GM12878 (cell line): ENCODE measurements at regions not wholly inside any gene's neighbourhood (a gene's known extent, or its start where the extent isn't known, plus 50 kb on each side); places are given as distances from the start of the nearest gene placed in this dataset.

ENCODE experiments used
- ATAC-seq: fragments of 200-7000 bp; cut with Tn5 transposase; 3 replicates; pipeline ENCODE4 v1.9.1; 2020; ENCODE audit warnings: mild to moderate bottlenecking, moderate library complexity
- BruUV-seq: library from RNA; stranded (reverse); fragments of 400-500 nt; replicated peaks from 2 replicates; lab custom pipeline; 2021; lab: Mats Ljungman, UMichigan
- CTCF ChIA-PET: fragments of 300-600 bp; sonication (Branson Sonifier 250); formaldehyde crosslinking; extraction: SDS; loops from one replicate; lab custom pipeline; 2021; ENCODE audit warnings: inconsistent platforms; lab: Yijun Ruan, JAX
- POLR2A ChIA-PET: fragments of 350-600 bp; formaldehyde crosslinking; extraction: SDS; loops from one replicate; lab custom pipeline; 2021; ENCODE audit warnings: inconsistent platforms; lab: Charles Lee
- RAD21 ChIA-PET: fragments of 300-600 bp; sonication (Branson Sonifier 250); formaldehyde crosslinking; loops from one replicate; lab custom pipeline; 2023; ENCODE audit warnings: antibody characterized with exemption; ENCODE audit not compliant: unreplicated experiment; lab: Charles Lee
- SMC1A ChIA-PET: fragments of 300-600 bp; sonication (Branson Sonifier 250); formaldehyde crosslinking; loops from one replicate; lab custom pipeline; 2023; ENCODE audit not compliant: unreplicated experiment, uncharacterized antibody; lab: Charles Lee
- DNase-seq: peaks from one replicate; pipeline ENCODE4 v3.0.0-alpha.2; 2011; ENCODE audit warnings: low read depth, low spot score
- FAIRE-seq: peaks from 3 replicates; lab custom pipeline; 2011; peaks lifted over from hg19 to GRCh38; lab: Jason Lieb, UNC
- H2AFZ ChIP-seq: 2 replicates; pipeline ENCODE4 v1.6.0; 2011; ENCODE audit warnings: low read depth, low read length, control low read depth; ENCODE audit not compliant: control insufficient read depth
- H3K27ac ChIP-seq: 2 replicates; pipeline ENCODE4 v1.5.1; 2011; ENCODE audit warnings: control low read depth; ENCODE audit not compliant: control insufficient read depth, insufficient read depth
- H3K27me3 ChIP-seq, 2 experiments: replicated peaks in 1 of 2; 2 replicates each; pipeline versions ENCODE4 v1.6.0 to v1.6.1; 2011; ENCODE audit warnings: low read length in 1 of 2; ENCODE audit not compliant: control insufficient read depth in 2 of 2, insufficient read depth in 2 of 2
- H3K36me3 ChIP-seq, 2 experiments: 2 replicates each; pipeline ENCODE4 v1.5.1; 2011; ENCODE audit warnings: low read length in 1 of 2; ENCODE audit not compliant: control insufficient read depth in 2 of 2, insufficient read depth in 2 of 2
- H3K4me1 ChIP-seq: 2 replicates; pipeline ENCODE4 v1.6.1; 2011; ENCODE audit warnings: mild to moderate bottlenecking, low read length, moderate library complexity, mixed read lengths; ENCODE audit not compliant: control insufficient read depth, insufficient read depth
- H3K4me2 ChIP-seq: 2 replicates; pipeline ENCODE4 v1.6.0; 2011; ENCODE audit warnings: control low read depth; ENCODE audit not compliant: control insufficient read depth, insufficient read depth
- H3K4me3 ChIP-seq: fragments of 200-600 bp; sonication (generic); 2 replicates; pipeline ENCODE4 v1.5.1; 2016
- H3K79me2 ChIP-seq: 2 replicates; pipeline ENCODE4 v1.6.0; 2011; ENCODE audit warnings: low read length; ENCODE audit not compliant: control insufficient read depth, insufficient read depth
- H3K9ac ChIP-seq: 2 replicates; pipeline ENCODE4 v1.8.0; 2011; ENCODE audit warnings: low read length, control low read depth, mixed read lengths; ENCODE audit not compliant: control insufficient read depth, insufficient read depth
- H3K9me3 ChIP-seq: replicated peaks from 3 replicates; pipeline ENCODE4 v1.5.1; 2011; ENCODE audit warnings: mild to moderate bottlenecking, low read length; ENCODE audit not compliant: control insufficient read depth, insufficient read depth
- H4K20me1 ChIP-seq: 2 replicates; pipeline ENCODE4 v1.6.0; 2011; ENCODE audit not compliant: control insufficient read depth, insufficient read depth
- BCL3 ChIP-seq: IDR thresholded peaks from 2 replicates; pipeline ENCODE4 v1.6.1; 2011; ENCODE audit warnings: borderline replicate concordance, low read depth, mild to moderate bottlenecking, moderate library complexity, low read length; ENCODE audit not compliant: insufficient read depth, poor library complexity, severe bottlenecking
- DPF2 ChIP-seq: fragments of 450-650 bp; IDR thresholded peaks from 2 replicates; pipeline ENCODE4 v1.6.1; 2017; ENCODE audit warnings: mild to moderate bottlenecking
- HDAC6 ChIP-seq: fragments of 200-600 bp; sonication (generic); IDR thresholded peaks from one replicate; pipeline ENCODE4 v1.8.0; 2017; ENCODE audit warnings: antibody characterized with exemption; ENCODE audit not compliant: unreplicated experiment
- NR2C1 ChIP-seq: fragments of 450-650 bp; IDR thresholded peaks from 2 replicates; pipeline ENCODE4 v1.6.1; 2017; ENCODE audit warnings: antibody characterized with exemption, mild to moderate bottlenecking, moderate library complexity
- POU2F2 ChIP-seq: IDR thresholded peaks from 3 replicates; pipeline ENCODE4 v1.6.1; 2011; ENCODE audit warnings: low read depth, mild to moderate bottlenecking, low read length, borderline replicate concordance
- SIN3A ChIP-seq: IDR thresholded peaks from 2 replicates; pipeline ENCODE4 v1.6.1; 2012; ENCODE audit warnings: low read depth, low read length, improper control_type of control experiment
- SMAD5 ChIP-seq: IDR thresholded peaks from 2 replicates; pipeline ENCODE4 v1.6.1; 2016; ENCODE audit warnings: antibody characterized with exemption, low read depth
- STAT1 ChIP-seq: fragments of 450-650 bp; conservative IDR thresholded peaks from 2 replicates; pipeline ENCODE4 v1.6.1; 2014; ENCODE audit warnings: antibody characterized with exemption, mild to moderate bottlenecking
- USF1 ChIP-seq: IDR thresholded peaks from 2 replicates; pipeline ENCODE4 v1.6.1; 2011; ENCODE audit warnings: borderline replicate concordance, low read depth, mild to moderate bottlenecking, moderate library complexity, mixed read lengths, low read length; ENCODE audit not compliant: insufficient read depth; ENCODE audit errors: extremely low read length
- YBX1 ChIP-seq: fragments of 450-650 bp; IDR thresholded peaks from 2 replicates; pipeline ENCODE4 v1.6.1; 2016; ENCODE audit warnings: antibody characterized with exemption
- ZSCAN29 ChIP-seq: fragments of 450-650 bp; IDR thresholded peaks from 2 replicates; pipeline ENCODE4 v1.6.1; 2017; ENCODE audit warnings: mild to moderate bottlenecking, moderate library complexity
- ZZZ3 ChIP-seq: IDR thresholded peaks from 2 replicates; pipeline ENCODE4 v1.6.1; 2011; ENCODE audit warnings: low read depth; ENCODE audit not compliant: control insufficient read depth, insufficient read length
- WGBS: methylation state at CpG from one replicate; pipeline ENCODE4 v1.1.6; 2016; ENCODE audit warnings: low lambda C conversion rate; ENCODE audit not compliant: insufficient replicate concordance, insufficient coverage; ENCODE audit errors: missing lambda C conversion rate; 5-methylcytosine and 5-hydroxymethylcytosine counted together
- in situ Hi-C: fragments of 300-500 bp; cut with MboI; formaldehyde crosslinking; loops from 9 replicates; pipeline ENCODE4 v1.14.3; 2018; ENCODE audit warnings: mixed read lengths
- intact Hi-C: fragments of 100-400 bp; cut with micrococcal nuclease; formaldehyde crosslinking; loops from one replicate; pipeline ENCODE4 v1.14.2; 2022; ENCODE audit not compliant: unreplicated experiment
- TF ChIP-seq, protein P1 (sequence below): fragments of 450-650 bp; IDR thresholded peaks from 2 replicates; pipeline ENCODE4 v1.6.1; 2017; ENCODE audit warnings: mild to moderate bottlenecking, moderate library complexity
- TF ChIP-seq, protein P2 (sequence below): fragments of 450-650 bp; conservative IDR thresholded peaks from 2 replicates; pipeline ENCODE4 v1.6.1; 2017; ENCODE audit warnings: mild to moderate bottlenecking, moderate library complexity
- TF ChIP-seq, protein P3 (sequence below): IDR thresholded peaks from 2 replicates; pipeline ENCODE4 v1.6.1; 2012; ENCODE audit warnings: low read depth, low read length, improper control_type of control experiment

- TF ChIP-seq, protein P1, sequence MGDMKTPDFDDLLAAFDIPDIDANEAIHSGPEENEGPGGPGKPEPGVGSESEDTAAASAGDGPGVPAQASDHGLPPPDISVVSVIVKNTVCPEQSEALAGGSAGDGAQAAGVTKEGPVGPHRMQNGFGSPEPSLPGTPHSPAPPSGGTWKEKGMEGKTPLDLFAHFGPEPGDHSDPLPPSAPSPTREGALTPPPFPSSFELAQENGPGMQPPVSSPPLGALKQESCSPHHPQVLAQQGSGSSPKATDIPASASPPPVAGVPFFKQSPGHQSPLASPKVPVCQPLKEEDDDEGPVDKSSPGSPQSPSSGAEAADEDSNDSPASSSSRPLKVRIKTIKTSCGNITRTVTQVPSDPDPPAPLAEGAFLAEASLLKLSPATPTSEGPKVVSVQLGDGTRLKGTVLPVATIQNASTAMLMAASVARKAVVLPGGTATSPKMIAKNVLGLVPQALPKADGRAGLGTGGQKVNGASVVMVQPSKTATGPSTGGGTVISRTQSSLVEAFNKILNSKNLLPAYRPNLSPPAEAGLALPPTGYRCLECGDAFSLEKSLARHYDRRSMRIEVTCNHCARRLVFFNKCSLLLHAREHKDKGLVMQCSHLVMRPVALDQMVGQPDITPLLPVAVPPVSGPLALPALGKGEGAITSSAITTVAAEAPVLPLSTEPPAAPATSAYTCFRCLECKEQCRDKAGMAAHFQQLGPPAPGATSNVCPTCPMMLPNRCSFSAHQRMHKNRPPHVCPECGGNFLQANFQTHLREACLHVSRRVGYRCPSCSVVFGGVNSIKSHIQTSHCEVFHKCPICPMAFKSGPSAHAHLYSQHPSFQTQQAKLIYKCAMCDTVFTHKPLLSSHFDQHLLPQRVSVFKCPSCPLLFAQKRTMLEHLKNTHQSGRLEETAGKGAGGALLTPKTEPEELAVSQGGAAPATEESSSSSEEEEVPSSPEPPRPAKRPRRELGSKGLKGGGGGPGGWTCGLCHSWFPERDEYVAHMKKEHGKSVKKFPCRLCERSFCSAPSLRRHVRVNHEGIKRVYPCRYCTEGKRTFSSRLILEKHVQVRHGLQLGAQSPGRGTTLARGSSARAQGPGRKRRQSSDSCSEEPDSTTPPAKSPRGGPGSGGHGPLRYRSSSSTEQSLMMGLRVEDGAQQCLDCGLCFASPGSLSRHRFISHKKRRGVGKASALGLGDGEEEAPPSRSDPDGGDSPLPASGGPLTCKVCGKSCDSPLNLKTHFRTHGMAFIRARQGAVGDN, result no peak
- no peak for TF ChIP-seq SMAD5
These were observed 189.8 kb upstream of the SALL3 start (continued) for GRCh38 chr18:78789850-78790249.

GRCh38 chr18:78790511-78790910 lies 189.1 kb upstream of the SALL3 start:
- SMC1A ChIA-PET, result no interaction called here
- no peak for ATAC-seq
- RAD21 ChIA-PET, result no interaction called here
- TF ChIP-seq DPF2 (no peak), HDAC6 (no peak), SIN3A (no peak), ZZZ3 (no peak), POU2F2 (no peak), USF1 (no peak), NR2C1 (no peak), YBX1 (no peak), ZSCAN29 (no peak), STAT1 (no peak), BCL3 (no peak)
- TF ChIP-seq, protein P2, sequence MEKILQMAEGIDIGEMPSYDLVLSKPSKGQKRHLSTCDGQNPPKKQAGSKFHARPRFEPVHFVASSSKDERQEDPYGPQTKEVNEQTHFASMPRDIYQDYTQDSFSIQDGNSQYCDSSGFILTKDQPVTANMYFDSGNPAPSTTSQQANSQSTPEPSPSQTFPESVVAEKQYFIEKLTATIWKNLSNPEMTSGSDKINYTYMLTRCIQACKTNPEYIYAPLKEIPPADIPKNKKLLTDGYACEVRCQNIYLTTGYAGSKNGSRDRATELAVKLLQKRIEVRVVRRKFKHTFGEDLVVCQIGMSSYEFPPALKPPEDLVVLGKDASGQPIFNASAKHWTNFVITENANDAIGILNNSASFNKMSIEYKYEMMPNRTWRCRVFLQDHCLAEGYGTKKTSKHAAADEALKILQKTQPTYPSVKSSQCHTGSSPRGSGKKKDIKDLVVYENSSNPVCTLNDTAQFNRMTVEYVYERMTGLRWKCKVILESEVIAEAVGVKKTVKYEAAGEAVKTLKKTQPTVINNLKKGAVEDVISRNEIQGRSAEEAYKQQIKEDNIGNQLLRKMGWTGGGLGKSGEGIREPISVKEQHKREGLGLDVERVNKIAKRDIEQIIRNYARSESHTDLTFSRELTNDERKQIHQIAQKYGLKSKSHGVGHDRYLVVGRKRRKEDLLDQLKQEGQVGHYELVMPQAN, result no peak
- TF ChIP-seq, protein P3, sequence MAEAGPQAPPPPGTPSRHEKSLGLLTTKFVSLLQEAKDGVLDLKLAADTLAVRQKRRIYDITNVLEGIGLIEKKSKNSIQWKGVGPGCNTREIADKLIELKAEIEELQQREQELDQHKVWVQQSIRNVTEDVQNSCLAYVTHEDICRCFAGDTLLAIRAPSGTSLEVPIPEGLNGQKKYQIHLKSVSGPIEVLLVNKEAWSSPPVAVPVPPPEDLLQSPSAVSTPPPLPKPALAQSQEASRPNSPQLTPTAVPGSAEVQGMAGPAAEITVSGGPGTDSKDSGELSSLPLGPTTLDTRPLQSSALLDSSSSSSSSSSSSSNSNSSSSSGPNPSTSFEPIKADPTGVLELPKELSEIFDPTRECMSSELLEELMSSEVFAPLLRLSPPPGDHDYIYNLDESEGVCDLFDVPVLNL, result no peak

More at GRCh38 chr18:78790511-78790910, 189.1 kb upstream of the SALL3 start:
- Histone ChIP-seq H3K4me2 (no peak overlapping the region), H3K9ac (no peak overlapping the region), H3K27me3 (no peaks in the 10 kb centered on the region), H2AFZ (no peak overlapping the region), H3K36me3 (no peaks in the 10 kb centered on the region), H3K79me2 (no peaks in the 10 kb centered on the region), H3K4me1 (no peaks in the 10 kb centered on the region), H3K9me3 (no peaks in the 10 kb centered on the region), H3K4me3 (no peak overlapping the region), H3K27ac (no peak overlapping the region), H4K20me1 (no peaks in the 10 kb centered on the region)
- FAIRE-seq, result no peak
- in situ Hi-C loops (no loop called here), intact Hi-C loops (no loop called here)
- DNase-seq, result no peak
- CTCF ChIA-PET, result no interaction called here
- no TSS peak for BruUV-seq
- POLR2A ChIA-PET, result no interaction called here
- 31% methylated on average over 6 of the region's 6 CpGs for WGBS
